ENCODE measurements at regions not wholly inside any gene's neighbourhood (a gene's known extent, or its start where the extent isn't known, plus 50 kb on each side); places are given as distances from the start of the nearest gene placed in this dataset.

- TF ChIP-seq CTCF (IDR thresholded peaks at IDR 0.05) = no peak
- Histone ChIP-seq H3K27ac (peak overlapping the region; percentile 24 to 79), H3K4me3 (peak overlapping the region; percentile 26)
- DNase-seq (ENCODE audit: low spot score) = no peak
Measured at GRCh38 chr2:237222601-237223041, 136.9 kb downstream of the COPS8 start.

GRCh38 chr2:237223201-237223861 lies 137.6 kb downstream of the COPS8 start:
- TF ChIP-seq CTCF (IDR thresholded peaks at IDR 0.05) = no peak
- H3K27ac ChIP-seq = peak overlapping the region; percentile 4 to 79
- H3K4me3 ChIP-seq = no peak overlapping the region
- peak; percentile 94 for DNase-seq (ENCODE audit: low spot score)

DNA sequence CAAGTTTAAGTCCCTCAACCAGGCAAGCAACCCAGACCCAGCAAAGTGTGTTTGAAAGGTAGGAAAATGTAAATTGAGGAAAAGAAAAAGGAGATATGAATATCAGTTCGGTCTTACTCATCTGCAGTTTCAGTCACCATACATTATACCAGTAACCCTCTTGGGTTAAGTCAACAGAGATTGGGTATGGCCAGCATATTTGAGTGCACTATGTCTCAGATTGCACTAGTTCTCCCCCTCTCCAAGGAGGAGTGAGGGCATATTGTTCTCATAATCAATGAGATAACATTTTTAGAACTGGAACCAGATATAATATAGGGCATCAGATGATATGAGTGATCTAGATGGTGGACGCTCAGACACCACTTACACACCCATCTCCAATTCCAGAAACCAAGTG lies 141.5 kb downstream of the COPS8 start:
- H3K4me3 ChIP-seq = no peak overlapping the region
- TF ChIP-seq CTCF (IDR thresholded peaks at IDR 0.05) = no peak
- H3K27ac ChIP-seq = no peak overlapping the region
- DNase-seq (ENCODE audit: low spot score) = no peak

- H3K27ac ChIP-seq = no peak overlapping the region
- TF ChIP-seq CTCF (IDR thresholded peaks at IDR 0.05) = no peak
- no peak overlapping the region for H3K4me3 ChIP-seq
- DNase-seq (ENCODE audit: low spot score) = no peak
Measured at GRCh38 chr2:237227592-237228280, 142.0 kb downstream of the COPS8 start.

- H3K4me3 ChIP-seq = no peak overlapping the region
- no peak for TF ChIP-seq CTCF (IDR thresholded peaks at IDR 0.05)
- DNase-seq (ENCODE audit: low spot score) = no peak
- no peak overlapping the region for H3K27ac ChIP-seq
Measured at GRCh38 chr2:237228281-237228625, 142.6 kb downstream of the COPS8 start.

DNA sequence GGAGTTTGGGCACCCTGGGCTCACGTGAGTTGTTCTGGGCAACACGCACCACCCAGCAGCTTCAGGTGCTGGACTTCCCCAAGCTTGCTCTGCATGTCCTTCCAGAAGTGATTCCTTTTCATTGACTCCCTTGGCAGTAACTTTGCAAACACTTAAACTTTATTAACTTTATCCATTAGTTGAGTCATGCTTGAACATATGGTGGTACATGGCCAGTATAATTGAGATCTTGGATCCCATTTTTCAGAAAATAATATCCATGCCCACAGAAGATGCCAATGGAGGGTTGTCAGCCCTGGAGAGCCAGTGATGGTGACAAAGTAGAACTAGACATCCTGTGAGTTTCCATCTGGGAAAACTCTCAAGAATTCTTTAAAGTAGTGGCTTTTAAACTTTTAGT lies 144.2 kb downstream of the COPS8 start:
- no peak for DNase-seq (ENCODE audit: low spot score)
- H3K27ac ChIP-seq = no peak overlapping the region
- H3K4me3 ChIP-seq = no peak overlapping the region
- no peak for TF ChIP-seq CTCF (IDR thresholded peaks at IDR 0.05)

DNA sequence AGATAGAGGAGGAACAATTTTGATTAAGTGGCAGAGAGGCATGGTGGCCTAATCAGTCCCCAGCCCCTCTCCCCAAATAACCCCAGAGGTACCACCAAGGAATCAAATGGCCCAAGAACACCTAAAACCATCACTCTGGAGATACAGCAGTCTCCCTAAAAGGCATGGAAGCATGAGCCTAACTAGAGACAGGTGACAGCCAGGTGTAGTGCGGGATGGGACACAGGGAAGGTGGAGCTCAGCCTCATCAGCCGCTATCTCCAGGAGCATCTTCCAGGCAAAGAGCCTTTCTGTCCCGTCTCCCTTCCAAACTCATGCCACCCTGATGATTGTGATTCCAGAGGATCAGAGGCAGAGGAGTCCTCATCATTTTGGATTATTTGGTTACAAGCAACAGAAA lies 144.7 kb downstream of the COPS8 start:
- Histone ChIP-seq H3K4me3 (no peak overlapping the region), H3K27ac (no peak overlapping the region)
- no peak for TF ChIP-seq CTCF (IDR thresholded peaks at IDR 0.05)
- no peak for DNase-seq (ENCODE audit: low spot score)
